Stimulated activated CD8-positive, alpha-beta memory T cell treated with anti-CD3 and anti-CD28 coated beads, Interleukin-7, amount 100 ng/mL, for 4 hours (primary cell): ENCODE measurements at regions not wholly inside any gene's neighbourhood (a gene's known extent, or its start where the extent isn't known, plus 50 kb on each side); places are given as distances from the start of the nearest gene placed in this dataset.
"Not testable (repeated sequence)": the region's sequence is repeated elsewhere in the genome, so short reads cannot be mapped to it uniquely, and the experiment has no call there.

Experiments
- DNase-seq, 2 donors: peaks; one replicate each; pipeline ENCODE4 v3.0.0-alpha.2; 2020; ENCODE audit warnings: low read depth in 2 of 2

DNA sequence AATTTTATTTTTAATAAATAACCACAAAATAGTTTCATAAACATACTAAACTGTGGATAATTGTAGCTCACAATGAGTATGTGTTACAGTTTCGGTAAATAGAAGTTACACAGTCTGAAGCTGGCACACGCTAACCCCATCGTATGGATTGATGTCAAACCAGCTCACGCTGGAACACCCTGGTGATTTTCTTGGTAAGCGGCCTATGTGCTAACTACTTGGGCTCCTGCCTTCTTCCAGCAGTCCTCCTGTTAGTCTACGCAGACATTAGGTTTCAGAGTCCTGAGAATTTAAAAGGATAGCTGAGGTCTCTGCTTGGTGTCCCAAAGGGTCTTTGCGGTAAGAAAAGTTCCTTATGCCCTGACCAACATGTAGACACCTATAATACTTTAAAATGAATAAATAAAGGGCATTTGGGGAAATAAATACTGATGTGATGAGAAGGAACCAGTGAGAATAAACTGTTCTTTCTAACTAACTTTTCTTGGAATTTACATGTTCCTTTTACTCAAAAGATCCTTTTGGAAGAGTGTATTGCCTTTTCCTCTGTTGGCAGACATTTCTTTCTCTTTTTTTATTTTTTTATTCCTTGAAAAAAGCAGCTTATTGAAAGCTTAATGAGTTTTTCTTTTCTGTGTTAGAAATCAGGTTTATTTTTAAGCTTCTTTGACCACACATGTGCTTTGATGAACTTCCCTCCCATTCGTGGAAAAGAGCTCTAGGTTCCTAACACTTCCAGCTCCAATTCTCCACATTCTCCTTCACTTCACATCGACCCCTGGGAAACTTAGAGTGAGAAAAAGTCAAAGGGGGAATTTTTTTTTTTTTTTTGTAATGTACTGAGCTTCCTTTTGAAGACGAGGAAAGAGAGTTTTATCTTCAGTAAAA is 322.2 kb downstream of the IRS1 start:
- no peak for DNase-seq

DNA sequence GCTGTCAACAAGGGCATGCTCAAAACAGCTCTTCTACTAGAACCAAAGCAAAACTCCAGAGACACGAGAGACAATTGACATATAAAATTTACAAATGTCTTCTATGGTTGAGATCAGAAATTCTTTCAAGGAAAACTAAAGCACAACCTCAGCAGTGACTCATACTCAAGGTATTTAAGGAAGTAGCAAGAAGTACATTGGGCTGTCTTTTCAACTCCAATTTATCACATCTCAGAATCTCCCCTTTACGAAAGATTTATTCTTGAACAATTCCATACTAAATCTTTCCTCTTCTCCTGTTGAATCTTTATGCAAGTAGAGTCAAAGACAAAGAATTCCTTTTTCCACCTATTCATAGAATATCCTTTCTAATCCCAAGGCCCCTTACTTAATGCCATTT is 324.0 kb downstream of the IRS1 start:
- no peak for DNase-seq

- DNase-seq = no peak
Observed at GRCh38 chr2:226474131-226474530, 325.5 kb downstream of the IRS1 start.

DNA sequence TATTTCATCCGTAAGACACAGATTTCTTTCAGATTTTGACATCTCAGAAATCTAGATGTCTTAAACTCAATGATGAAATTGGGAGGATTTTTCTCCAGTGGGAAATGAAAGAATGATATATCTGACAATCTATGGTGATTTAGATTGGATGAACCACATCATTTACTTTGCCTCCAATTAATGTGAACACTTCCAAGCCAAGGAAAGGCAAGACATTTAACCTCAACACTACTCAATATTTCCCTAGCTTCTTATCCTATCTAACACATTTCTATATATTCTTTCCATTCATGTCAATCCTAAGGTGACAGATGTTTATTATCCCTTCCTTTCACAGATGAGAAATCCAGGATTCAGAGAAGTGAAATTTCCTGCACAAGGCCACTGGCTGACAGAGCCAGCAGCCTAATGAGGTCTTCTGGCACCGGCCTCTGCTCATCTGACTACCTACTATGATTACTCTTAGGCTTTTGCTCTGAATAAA is 327.6 kb downstream of the IRS1 start:
- no peak for DNase-seq

DNA sequence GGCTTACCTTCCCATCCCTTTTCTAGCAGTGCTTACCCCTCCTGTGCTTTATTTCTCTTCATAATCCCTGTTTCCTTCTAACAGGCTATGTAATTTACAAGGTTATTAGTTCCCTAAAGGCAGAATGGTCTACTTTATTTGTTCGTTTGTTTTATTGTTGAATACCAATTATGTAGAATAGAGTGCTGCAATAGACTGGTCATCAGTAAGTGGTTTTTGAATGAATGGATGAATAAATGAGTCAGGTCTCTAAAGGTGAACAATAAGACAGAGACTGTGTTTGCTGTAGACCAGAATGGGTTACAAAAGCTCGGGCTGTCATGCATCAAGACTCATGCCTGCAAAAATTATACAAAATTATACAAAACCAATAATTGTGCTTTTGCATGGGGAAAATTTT is 332.0 kb downstream of the IRS1 start:
- no peak for DNase-seq

DNA sequence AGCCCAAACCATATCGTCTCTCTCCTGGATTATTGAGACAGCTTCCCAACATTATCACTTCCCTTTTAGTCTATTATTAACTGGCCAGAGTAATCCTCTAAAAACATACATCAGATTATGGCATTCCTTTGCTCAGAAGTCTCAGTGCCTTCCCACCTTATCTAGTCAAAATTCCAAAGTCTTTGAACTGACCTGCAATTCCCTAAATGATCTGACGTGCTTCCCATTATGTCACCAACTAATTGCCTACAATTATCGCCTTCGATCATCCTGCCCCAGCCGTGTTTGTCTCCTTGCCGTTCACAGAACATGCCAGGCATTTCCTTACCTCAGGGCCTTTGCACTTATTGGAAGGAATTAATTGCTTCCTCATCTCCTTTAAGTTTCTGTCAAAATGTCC is 332.4 kb downstream of the IRS1 start:
- no peak for DNase-seq

DNA sequence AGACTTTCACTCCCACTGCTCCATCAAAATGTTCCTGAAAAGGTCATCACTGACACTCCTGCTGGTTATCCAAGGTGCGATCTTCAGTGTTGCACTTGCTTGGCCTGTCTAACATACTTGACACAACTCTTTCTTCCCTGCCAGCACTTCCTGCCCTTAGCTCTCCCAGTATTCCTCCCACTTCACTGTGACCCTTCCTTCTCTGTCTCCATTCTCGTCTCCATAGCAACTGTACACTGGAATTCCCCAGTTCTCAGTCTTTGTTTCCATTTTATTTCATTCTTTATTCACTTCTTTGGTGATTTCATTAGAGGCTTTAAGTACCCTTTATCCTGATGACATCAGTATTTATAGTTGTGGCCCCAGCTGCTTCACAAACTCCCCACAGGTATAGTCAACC is 333.0 kb downstream of the IRS1 start:
- no peak for DNase-seq

GRCh38 chr2:226466124-226466523 is 333.5 kb downstream of the IRS1 start:
- DNase-seq = no peak

DNA sequence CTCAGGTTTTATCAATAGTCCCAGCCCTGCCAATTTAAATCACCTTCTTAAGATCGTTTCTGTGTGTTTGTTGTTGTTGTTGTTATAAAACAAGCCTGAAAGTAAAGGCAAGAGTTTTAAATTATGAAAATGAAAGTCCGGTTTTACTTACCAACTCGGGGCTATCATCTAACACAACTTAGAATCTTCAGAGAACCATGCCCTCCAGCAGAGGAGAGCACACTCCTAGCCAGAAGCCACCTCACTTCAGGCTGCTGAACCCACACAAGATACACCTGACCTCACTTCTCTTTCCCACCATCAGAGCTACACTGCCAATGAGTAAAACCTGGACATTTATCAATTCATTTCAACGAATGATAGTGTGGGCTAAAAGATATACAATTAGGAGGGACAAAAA is 335.2 kb downstream of the IRS1 start:
- no peak for DNase-seq

GRCh38 chr2:226463154-226463553 is 336.5 kb downstream of the IRS1 start:
- no peak for DNase-seq

DNA sequence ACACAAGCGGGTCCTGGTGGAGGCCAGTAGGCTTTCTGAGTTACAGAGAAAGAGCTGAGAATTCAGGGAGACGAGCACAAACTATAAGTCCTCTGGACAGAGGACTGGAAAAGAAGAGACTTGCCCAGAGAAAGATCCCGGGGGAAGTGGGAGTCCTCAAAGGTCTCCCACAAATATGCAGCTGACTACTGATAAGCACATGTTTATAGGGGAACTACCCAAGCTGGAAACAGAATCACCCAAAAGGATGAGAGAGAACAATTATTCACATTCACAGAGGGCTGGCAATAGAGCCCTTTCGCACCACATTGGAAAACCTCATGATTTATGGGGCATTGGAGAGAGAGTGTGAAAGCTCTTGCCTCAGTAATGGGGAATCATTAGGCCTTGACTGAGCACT is 337.6 kb downstream of the IRS1 start:
- DNase-seq = no peak

- DNase-seq = not testable (repeated sequence)
Observed at GRCh38 chr2:226456144-226456543, 343.5 kb downstream of the IRS1 start.

DNA sequence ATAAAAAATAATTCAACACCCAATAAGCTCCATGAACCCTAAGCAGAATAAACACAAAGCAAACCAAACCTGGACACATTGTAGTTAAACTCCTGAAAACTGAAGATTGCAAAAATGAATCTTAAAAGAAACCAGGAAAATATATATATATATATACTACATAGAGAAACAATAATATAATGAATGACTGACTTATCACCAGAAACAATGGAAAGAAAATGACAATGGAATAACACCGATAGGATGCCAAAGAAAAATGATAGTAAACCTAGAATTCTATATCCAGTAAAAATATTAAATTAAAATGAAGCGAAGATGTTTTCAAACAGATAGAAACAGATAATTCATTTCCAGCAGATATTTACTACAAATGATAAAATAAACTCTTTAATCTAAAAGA is 346.9 kb downstream of the IRS1 start:
- no peak for DNase-seq

DNA sequence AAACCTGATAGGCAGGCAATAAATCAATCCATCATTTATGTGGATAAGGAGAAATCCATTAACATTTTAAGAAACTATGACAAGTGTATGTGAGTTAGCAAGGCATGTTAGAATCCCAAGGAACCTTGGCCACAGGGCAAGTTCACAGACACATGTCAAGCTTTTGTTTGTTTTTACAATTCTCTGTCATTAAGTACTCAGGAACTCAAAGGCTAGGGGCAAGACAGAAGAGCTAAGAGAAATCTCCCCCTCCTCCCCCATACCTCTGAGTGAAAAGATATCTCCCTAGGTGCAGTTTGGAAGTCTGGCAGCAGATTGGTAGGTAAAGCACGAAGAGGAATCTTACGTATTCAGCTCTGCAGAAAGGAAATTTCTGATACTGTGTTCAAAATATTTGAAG is 348.1 kb downstream of the IRS1 start:
- DNase-seq = no peak

- no peak for DNase-seq
Observed at GRCh38 chr2:226450141-226450540, 349.5 kb downstream of the IRS1 start.

DNA sequence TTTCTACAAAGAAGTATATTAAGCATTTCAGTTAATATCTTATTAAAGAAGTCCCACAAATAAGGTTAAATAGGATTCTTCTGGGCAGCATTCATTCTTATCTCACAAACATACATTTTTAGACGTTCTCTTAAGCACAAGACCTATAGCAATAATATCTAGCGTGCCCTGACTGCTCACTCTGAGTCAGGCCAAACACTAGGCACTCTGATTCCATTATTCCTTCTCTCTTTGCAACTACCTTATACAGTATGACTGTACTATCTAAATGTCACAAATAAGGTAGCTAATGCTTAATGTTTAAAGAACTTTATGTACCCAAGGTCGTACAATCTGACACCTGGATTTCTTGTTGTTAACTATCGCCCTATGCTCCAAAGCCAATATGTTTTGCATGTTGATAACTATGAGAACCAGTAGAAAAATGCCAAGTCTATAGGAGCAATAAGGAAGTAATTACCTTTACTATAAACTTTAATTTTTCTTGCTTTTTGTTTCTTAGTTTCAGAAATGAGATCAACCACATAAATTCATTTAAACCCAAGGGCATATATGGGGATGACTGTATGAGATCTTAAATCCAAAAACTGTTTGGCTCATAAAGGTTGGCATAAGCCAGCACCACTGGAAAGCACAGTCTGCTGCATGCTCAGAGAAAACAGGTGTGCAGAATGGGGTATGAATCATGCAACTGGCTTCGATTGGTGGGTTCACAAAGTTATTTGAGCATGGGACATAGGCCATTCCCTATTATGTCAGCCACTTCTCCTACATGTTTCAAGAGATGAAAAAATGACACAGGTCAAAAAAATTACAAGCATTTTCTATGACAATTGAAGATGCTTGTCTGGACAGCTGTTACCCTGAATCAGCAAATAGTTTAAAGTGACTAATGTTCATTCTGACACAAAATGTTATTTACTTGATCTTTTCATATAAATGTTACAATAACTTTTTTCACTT is 352.0 kb downstream of the IRS1 start:
- no peak for DNase-seq

DNA sequence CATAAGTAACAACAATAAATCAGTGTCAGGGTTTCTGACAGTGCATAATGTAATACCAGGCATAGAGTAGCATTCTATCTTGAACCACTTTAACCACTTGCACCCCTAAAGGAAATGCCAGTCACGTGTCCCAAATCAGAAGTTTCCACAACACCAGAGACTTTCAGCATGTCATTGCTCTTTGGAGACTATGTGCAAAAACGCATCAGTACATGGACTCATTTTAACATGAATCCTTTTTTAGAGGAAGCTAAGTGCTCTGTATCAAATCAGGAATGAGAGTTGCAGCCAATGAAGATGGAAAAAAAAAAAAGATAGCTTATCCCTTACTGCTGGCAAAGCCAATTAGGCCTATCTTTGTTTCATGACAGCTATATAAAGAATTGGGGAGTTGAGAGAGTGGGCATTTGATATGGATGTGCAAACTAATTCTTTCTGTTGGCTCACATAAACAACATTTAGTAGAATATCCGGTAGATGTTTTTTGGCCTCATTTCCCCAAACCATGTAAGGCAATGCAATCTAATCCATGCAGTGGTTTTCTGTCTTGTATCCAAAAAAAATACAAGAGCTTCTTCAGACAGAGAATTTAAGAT is 353.1 kb downstream of the IRS1 start:
- DNase-seq = no peak

DNA sequence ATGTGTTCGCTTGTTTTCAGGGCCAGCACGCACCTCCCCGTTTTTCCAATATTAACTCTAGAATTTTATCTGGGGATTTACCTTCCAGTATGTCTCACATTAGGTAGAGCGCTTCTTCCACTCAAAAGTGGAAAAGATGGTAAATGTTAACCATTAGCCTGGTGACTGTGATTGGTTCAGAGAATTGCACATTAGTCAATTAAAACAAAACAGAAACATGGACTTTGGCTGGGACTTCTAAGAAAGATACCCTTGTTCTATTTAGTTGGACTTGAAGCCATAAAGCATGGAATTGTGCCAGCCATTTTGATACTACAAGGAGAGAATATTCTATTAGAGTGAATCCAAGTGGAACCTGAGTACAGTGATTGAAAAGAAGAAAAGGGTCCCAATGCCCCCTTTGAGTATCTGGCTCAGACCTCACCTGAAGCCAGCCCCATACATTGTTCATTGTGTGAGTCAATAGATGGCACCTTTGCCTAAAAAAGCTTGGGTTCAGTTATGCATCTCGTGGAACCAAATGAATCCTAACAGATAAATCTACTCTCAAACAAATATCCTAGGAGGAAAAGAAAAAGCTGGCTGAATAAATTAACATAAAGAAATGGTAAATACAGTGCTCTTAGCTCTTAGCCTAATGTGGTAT is 354.3 kb downstream of the IRS1 start:
- no peak for DNase-seq

DNA sequence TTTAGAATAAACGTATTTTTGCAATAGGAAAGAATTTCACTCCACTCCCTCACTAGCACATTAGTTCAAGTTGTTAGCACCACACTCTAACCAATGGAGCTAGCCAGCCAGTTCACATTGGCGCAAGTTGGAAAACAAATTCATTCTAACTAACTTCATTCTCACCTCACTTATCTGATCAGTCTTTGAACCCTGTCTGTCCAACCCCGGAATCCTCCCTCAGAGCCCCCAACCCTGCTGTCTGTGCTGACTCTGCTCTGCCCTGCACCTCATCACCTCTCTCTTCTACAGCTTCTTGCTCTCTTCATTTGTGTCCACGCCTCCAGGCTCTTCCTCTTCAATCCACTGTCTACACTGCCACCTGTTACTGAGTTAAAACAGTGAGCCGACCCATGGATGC is 356.5 kb downstream of the IRS1 start:
- DNase-seq = no peak

DNA sequence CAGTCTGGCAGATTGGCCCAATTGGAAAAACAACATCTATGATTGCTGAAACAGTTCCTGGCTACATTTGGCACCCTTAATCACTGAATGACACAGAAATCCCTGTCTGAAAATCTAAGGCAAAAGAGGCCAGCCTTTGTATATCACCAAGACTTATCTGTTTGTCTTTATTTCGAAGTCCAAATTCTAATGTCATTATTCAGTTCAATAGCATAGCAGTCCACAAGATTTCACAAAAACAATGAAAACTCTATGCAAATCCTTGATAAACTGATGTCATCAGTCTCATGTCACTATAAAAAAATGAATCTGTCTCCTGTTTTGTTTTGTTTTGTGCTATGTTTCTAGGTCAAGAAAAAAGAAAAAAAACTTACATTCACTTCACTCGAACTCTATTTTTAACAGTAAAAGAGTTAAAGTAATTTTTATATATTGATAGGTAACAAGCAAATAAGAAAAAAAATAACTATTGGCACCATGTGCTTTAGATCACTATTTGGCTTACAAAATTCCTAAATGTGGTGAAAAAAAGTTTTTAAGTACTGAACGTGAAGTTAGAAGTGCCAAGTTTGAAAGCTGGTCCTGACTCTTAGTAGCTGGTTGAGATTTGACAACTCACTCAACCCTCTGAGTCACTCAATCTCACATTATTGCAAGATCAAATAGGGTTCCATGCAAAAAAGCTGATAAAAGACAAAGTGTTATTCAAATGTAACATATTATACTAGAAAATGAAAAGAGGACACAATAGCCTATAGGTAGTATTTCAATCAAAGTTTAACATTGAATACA is 359.3 kb downstream of the IRS1 start:
- DNase-seq = no peak

DNA sequence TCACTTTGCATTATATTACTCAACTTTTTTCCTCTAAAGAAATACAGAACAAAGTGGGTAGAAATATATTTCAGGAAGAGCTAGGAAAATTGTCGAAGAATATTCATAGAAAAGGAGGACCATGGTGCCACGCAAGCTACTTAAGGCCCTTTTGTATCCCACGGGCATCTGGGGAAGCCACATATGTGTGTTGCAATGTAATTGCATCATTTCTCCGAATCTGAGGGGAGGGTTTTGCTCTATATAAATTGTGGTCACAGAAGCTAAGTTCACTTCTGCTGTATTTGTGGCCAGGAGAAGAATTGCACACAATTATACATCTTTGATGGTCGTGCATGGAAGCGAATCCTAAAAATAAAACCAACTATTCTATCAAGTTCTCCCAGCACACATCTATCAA is 360.3 kb downstream of the IRS1 start:
- DNase-seq = no peak
